Ascending aorta (tissue), 2 donors: ENCODE measurements at regions not wholly inside any gene's neighbourhood (a gene's known extent, or its start where the extent isn't known, plus 50 kb on each side); places are given as distances from the start of the nearest gene placed in this dataset.

ENCODE experiments used
- DNase-seq, 2 donors: peaks; one replicate each; pipeline ENCODE4 v3.0.0-alpha.2; 2019; ENCODE audit warnings: low spot score in 2 of 2
- H3K27ac ChIP-seq, 2 donors: fragments of 200-600 bp; sonication (generic); one replicate each; pipeline ENCODE4 v1.5.1; 2016 to 2017; ENCODE audit warnings: mild to moderate bottlenecking in 1 of 2
- H3K27me3 ChIP-seq: fragments of 200-600 bp; sonication (generic); one replicate; pipeline ENCODE4 v1.5.1; 2017
- H3K36me3 ChIP-seq, 2 donors: fragments of 200-600 bp; sonication (generic); one replicate each; pipeline ENCODE4 v1.5.1; 2016
- H3K4me1 ChIP-seq, 2 donors: fragments of 200-600 bp; sonication (generic); one replicate each; pipeline ENCODE4 v1.5.1; 2016 to 2017; ENCODE audit warnings: mild to moderate bottlenecking in 1 of 2
- H3K4me3 ChIP-seq, 2 donors: fragments of 200-600 bp; sonication (generic); one replicate each; pipeline ENCODE4 v1.5.1; 2016 to 2017; ENCODE audit warnings: mild to moderate bottlenecking in 1 of 2
- H3K9me3 ChIP-seq, 2 donors: fragments of 200-600 bp; sonication (generic); one replicate each; pipeline ENCODE4 v1.5.1; 2016
- CTCF ChIP-seq, 3 experiments: fragments of 200-600 bp in 2 of 3; fragments of 450-650 bp in 1 of 3; sonication (generic) in 2 of 3; IDR thresholded peaks; one replicate each; pipeline ENCODE4 v1.5.1; 2016 to 2019; ENCODE audit warnings: antibody characterized with exemption in 3 of 3, mild to moderate bottlenecking in 1 of 3, moderate library complexity in 1 of 3
- intact Hi-C: fragments of 100-400 bp; cut with DNase I; formaldehyde crosslinking; loops from one replicate; pipeline ENCODE4 v1.15.1; 2023

GRCh38 chr1:188061881-188062280, 1233.1 kb downstream of the PLA2G4A start:
- no peak for DNase-seq
- intact Hi-C loops, result no loop called here
- H3K36me3 ChIP-seq, result no peaks in the 10 kb centered on the region
- no peaks in the 10 kb centered on the region for H3K27me3 ChIP-seq
- H3K4me1 ChIP-seq, result no peaks in the 10 kb centered on the region
- H3K27ac ChIP-seq, result no peak overlapping the region
- TF ChIP-seq CTCF (IDR thresholded peaks at IDR 0.05), result no peak
- no peak overlapping the region for H3K4me3 ChIP-seq
- no peaks in the 10 kb centered on the region for H3K9me3 ChIP-seq

DNA sequence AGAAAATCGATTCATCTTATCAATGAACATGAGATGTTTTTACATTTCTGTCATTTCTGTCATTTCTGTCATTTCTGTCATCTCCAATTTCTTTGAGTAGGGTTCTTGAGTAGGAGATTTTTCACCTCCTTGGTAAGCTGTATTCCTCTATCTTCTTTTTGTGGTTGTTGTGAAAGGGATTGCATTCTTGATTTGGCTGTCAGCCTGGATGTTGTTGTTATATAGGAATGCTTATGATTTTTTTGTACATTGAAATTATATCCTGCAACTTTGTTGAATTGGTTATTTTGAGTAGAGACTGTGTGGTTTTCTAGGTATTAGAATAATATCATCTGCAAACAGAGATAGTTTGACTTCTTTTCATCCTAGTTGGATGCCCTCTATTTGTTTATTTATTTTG, 1233.7 kb downstream of the PLA2G4A start:
- TF ChIP-seq CTCF (IDR thresholded peaks at IDR 0.05), result no peak
- Histone ChIP-seq H3K9me3 (no peaks in the 10 kb centered on the region), H3K36me3 (no peaks in the 10 kb centered on the region), H3K27ac (no peak overlapping the region), H3K27me3 (no peaks in the 10 kb centered on the region), H3K4me1 (no peaks in the 10 kb centered on the region), H3K4me3 (no peak overlapping the region)
- no peak for DNase-seq
- intact Hi-C loops, result no loop called here

DNA sequence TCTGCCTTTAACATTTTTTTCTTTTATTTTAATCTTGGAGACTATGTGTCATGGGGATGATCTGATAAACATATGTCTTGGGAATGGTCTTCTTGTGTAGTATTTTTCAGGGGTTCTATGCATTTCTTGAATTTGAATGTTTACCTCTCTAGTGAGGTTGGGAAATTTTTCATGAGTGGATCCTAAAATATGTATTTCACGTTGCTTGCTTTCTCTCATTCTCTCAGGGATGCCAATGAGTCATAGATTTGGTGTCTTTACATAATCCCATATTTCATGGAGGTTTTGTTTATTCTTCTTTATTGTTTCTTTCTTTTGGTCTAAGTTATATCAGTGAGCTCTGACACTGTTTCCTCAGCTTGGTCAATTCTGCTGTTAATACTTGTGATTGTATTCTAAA, 1237.2 kb downstream of the PLA2G4A start:
- Histone ChIP-seq H3K9me3 (no peaks in the 10 kb centered on the region), H3K4me3 (no peak overlapping the region), H3K27me3 (no peaks in the 10 kb centered on the region), H3K4me1 (no peaks in the 10 kb centered on the region), H3K27ac (no peak overlapping the region), H3K36me3 (no peaks in the 10 kb centered on the region)
- no peak for TF ChIP-seq CTCF (IDR thresholded peaks at IDR 0.05)
- no peak for DNase-seq
- intact Hi-C loops, result no loop called here

GRCh38 chr1:188070848-188071247, 1242.1 kb downstream of the PLA2G4A start:
- no peaks in the 10 kb centered on the region for H3K36me3 ChIP-seq
- TF ChIP-seq CTCF (IDR thresholded peaks at IDR 0.05), result no peak
- H3K9me3 ChIP-seq, result no peaks in the 10 kb centered on the region
- no peaks in the 10 kb centered on the region for H3K4me1 ChIP-seq
- no peaks in the 10 kb centered on the region for H3K27me3 ChIP-seq
- H3K27ac ChIP-seq, result no peak overlapping the region
- intact Hi-C loops, result no loop called here
- DNase-seq, result no peak
- H3K4me3 ChIP-seq, result no peak overlapping the region

GRCh38 chr1:188089015-188089414, 1260.3 kb downstream of the PLA2G4A start:
- Histone ChIP-seq H3K36me3 (no peaks in the 10 kb centered on the region), H3K27ac (no peak overlapping the region), H3K27me3 (no peaks in the 10 kb centered on the region), H3K4me3 (no peak overlapping the region), H3K4me1 (no peaks in the 10 kb centered on the region), H3K9me3 (no peaks in the 10 kb centered on the region)
- no peak for DNase-seq
- intact Hi-C loops, result no loop called here
- no peak for TF ChIP-seq CTCF (IDR thresholded peaks at IDR 0.05)

DNA sequence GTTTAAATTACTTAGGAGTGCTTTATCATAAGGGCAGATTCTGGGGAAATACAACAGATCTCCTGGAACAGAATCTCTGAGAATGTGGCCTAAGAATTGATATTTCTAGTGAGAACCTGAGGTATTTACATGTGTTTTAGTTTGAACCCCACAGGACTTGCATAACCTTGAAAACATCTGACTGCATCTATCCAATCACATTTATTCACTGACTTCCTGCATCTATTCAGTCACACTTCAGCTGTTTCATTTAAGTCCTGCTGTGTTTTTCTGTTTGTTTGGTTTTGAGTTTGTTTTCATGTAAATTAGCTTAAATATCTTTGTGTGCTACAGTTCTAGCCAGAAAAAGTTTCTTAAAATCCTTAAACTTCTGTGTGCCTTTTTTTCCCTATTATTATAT, 1260.7 kb downstream of the PLA2G4A start:
- intact Hi-C loops, result no loop called here
- H3K9me3 ChIP-seq, result no peaks in the 10 kb centered on the region
- no peak overlapping the region for H3K4me3 ChIP-seq
- H3K36me3 ChIP-seq, result no peaks in the 10 kb centered on the region
- no peak overlapping the region for H3K27ac ChIP-seq
- DNase-seq, result no peak
- no peak for TF ChIP-seq CTCF (IDR thresholded peaks at IDR 0.05)
- H3K27me3 ChIP-seq, result no peaks in the 10 kb centered on the region
- H3K4me1 ChIP-seq, result no peaks in the 10 kb centered on the region
